ENCODE measurements at regions not wholly inside any gene's neighbourhood (a gene's known extent, or its start where the extent isn't known, plus 50 kb on each side); places are given as distances from the start of the nearest gene placed in this dataset.

DNA sequence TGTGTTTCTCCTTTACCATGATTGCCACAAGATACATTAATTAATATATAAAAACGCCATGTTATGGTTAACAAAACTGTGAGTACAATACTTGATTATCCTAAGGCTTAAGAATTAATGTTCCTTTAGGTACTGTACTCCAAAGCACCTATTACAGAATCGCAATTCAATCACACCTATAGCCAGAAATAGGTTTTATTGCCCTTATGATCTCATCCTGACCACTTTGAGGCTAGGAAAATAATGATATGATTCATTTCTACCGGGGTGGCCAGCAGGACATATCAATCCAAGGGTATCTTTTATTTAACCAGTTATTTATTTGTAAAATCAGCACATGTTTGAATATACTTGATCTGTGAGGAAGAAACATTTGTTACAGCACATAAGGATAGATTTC, 396.6 kb upstream of the GJE1 start:
- H2AFZ ChIP-seq (ENCODE audit: low read depth, low read length), result no peak overlapping the region
- no peak for DNase-seq
- H3K14ac ChIP-seq (ENCODE audit: low read length in 2 of 2), result no peak overlapping the region
- H3K4me1 ChIP-seq (ENCODE audit: control insufficient read depth, insufficient read depth, low read depth, low read length), result no peaks in the 10 kb centered on the region
- no peaks in the 10 kb centered on the region for H3K36me3 ChIP-seq (ENCODE audit: control insufficient read depth in 1 of 2, insufficient read depth in 2 of 2, low read depth in 1 of 2, low read length in 2 of 2)
- no peak overlapping the region for H3K4me3 ChIP-seq (ENCODE audit: insufficient read depth in 1 of 2, low read depth in 1 of 2, low read length in 2 of 2)
- no peak overlapping the region for H2AK5ac ChIP-seq (ENCODE audit: low read length, severe bottlenecking)
- H4K91ac ChIP-seq (ENCODE audit: low read length), result no peak overlapping the region
- H3K9ac ChIP-seq (ENCODE audit: low read length), result no peak overlapping the region
- no CpG with 5 or more reads among the region's 3 CpGs for WGBS
- H2BK120ac ChIP-seq (ENCODE audit: low read depth, low read length), result no peak overlapping the region
- H3K9me3 ChIP-seq (ENCODE audit: control insufficient read depth, low read length), result no peaks in the 10 kb centered on the region
- H3K4ac ChIP-seq (ENCODE audit: low read depth in 1 of 2, low read length in 2 of 2), result no peak overlapping the region
- H3K18ac ChIP-seq (ENCODE audit: low read depth in 1 of 2, low read length in 2 of 2), result no peak overlapping the region
- no peak overlapping the region for H2BK12ac ChIP-seq (ENCODE audit: low read length in 2 of 2)
- H3K27ac ChIP-seq (ENCODE audit: low read length, poor library complexity, severe bottlenecking), result no peak overlapping the region
- no peak overlapping the region for H3K4me2 ChIP-seq (ENCODE audit: low read length, poor library complexity, severe bottlenecking)
- H3K79me1 ChIP-seq (replicated peaks; ENCODE audit: low read length, poor library complexity, severe bottlenecking), result no peaks in the 10 kb centered on the region
- H2BK15ac ChIP-seq (ENCODE audit: low read depth, poor library complexity, severe bottlenecking), result no peak overlapping the region
- no peaks in the 10 kb centered on the region for H3K27me3 ChIP-seq (ENCODE audit: control insufficient read depth in 1 of 2, insufficient read depth in 1 of 2, low read length in 2 of 2)
- no peak overlapping the region for H2BK5ac ChIP-seq (ENCODE audit: low read depth, low read length, poor library complexity, severe bottlenecking)
- H4K8ac ChIP-seq (ENCODE audit: low read length), result no peak overlapping the region
- no peak overlapping the region for H3K23ac ChIP-seq (ENCODE audit: low read length in 2 of 2)

DNA sequence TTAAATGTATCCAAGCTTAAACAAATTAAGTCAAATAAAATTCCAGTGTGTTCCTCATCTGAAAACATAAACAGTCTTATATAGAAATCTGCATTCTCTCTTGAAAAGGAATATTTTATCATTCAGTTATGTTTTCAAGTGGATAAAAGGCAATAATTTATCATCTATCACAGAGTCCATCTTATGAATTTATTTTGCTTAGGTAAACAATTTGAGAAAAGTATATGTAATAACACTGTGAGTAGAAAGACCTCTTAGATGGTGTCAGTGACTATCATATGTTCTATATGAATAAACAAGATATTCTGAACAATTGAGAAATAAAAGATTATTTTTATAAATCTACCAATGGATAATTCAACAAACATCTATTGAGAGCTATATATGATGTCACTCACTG, 397.6 kb upstream of the GJE1 start:
- Histone ChIP-seq H3K27me3 (ENCODE audit: control insufficient read depth in 1 of 2, insufficient read depth in 1 of 2, low read length in 2 of 2) (no peaks in the 10 kb centered on the region), H3K14ac (ENCODE audit: low read length in 2 of 2) (no peak overlapping the region), H2AFZ (ENCODE audit: low read depth, low read length) (no peak overlapping the region), H3K27ac (ENCODE audit: low read length, poor library complexity, severe bottlenecking) (no peak overlapping the region), H2BK15ac (ENCODE audit: low read depth, poor library complexity, severe bottlenecking) (no peak overlapping the region), H3K9ac (ENCODE audit: low read length) (no peak overlapping the region), H3K36me3 (ENCODE audit: control insufficient read depth in 1 of 2, insufficient read depth in 2 of 2, low read depth in 1 of 2, low read length in 2 of 2) (no peaks in the 10 kb centered on the region), H3K23ac (ENCODE audit: low read length in 2 of 2) (no peak overlapping the region), H3K4me2 (ENCODE audit: low read length, poor library complexity, severe bottlenecking) (no peak overlapping the region), H3K79me1 (replicated peaks; ENCODE audit: low read length, poor library complexity, severe bottlenecking) (no peaks in the 10 kb centered on the region), H3K4me3 (ENCODE audit: insufficient read depth in 1 of 2, low read depth in 1 of 2, low read length in 2 of 2) (no peak overlapping the region), H2AK5ac (ENCODE audit: low read length, severe bottlenecking) (no peak overlapping the region), H3K4ac (ENCODE audit: low read depth in 1 of 2, low read length in 2 of 2) (no peak overlapping the region), H3K9me3 (ENCODE audit: control insufficient read depth, low read length) (no peaks in the 10 kb centered on the region), H4K8ac (ENCODE audit: low read length) (no peak overlapping the region), H3K18ac (ENCODE audit: low read depth in 1 of 2, low read length in 2 of 2) (no peak overlapping the region), H2BK12ac (ENCODE audit: low read length in 2 of 2) (no peak overlapping the region), H4K91ac (ENCODE audit: low read length) (no peak overlapping the region), H2BK120ac (ENCODE audit: low read depth, low read length) (no peak overlapping the region), H2BK5ac (ENCODE audit: low read depth, low read length, poor library complexity, severe bottlenecking) (no peak overlapping the region), H3K4me1 (ENCODE audit: control insufficient read depth, insufficient read depth, low read depth, low read length) (no peaks in the 10 kb centered on the region)
- DNase-seq, result no peak

DNA sequence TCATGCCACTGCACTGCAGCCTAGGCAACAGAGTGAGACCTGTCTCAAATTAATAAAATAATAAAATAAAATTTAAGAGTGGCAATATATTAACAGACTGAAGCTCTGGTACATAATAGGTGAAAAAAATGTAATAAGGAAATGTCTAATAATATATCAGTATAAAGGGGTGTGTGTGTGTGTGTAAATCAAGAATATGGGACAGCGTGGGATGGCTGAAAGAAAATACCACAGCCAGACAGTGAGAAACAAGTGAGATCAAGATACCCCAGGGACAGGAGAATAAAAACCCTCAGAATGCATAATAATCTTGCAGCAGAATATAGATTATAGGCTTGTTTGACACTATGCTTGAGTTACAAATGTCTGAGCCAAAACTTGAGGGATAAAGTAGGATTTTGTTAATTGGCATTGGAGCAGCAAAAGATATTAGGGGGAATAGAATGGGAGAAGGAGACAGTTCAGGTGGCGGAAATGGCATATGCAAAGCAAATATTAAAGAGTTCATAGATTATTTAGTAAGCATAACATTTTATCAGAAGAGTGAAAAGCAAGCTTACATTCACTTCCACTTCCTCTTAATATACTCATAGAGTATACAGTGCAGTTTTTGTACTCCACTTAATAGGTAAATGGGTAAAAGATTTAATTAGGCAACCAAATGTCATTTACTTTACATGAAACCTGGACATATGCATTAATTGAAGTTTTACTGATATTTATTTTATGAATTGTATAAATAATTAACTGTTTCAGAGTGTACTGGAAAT, 398.5 kb upstream of the GJE1 start:
- Histone ChIP-seq H3K9me3 (ENCODE audit: control insufficient read depth, low read length) (no peaks in the 10 kb centered on the region), H3K79me1 (replicated peaks; ENCODE audit: low read length, poor library complexity, severe bottlenecking) (no peaks in the 10 kb centered on the region), H3K4me1 (ENCODE audit: control insufficient read depth, insufficient read depth, low read depth, low read length) (no peaks in the 10 kb centered on the region), H3K23ac (ENCODE audit: low read length in 2 of 2) (no peak overlapping the region), H4K8ac (ENCODE audit: low read length) (no peak overlapping the region), H3K9ac (ENCODE audit: low read length) (no peak overlapping the region), H3K27me3 (ENCODE audit: control insufficient read depth in 1 of 2, insufficient read depth in 1 of 2, low read length in 2 of 2) (no peaks in the 10 kb centered on the region), H3K4me2 (ENCODE audit: low read length, poor library complexity, severe bottlenecking) (no peak overlapping the region), H3K27ac (ENCODE audit: low read length, poor library complexity, severe bottlenecking) (no peak overlapping the region), H2AFZ (ENCODE audit: low read depth, low read length) (no peak overlapping the region), H2AK5ac (ENCODE audit: low read length, severe bottlenecking) (no peak overlapping the region), H2BK12ac (ENCODE audit: low read length in 2 of 2) (no peak overlapping the region), H2BK15ac (ENCODE audit: low read depth, poor library complexity, severe bottlenecking) (no peak overlapping the region), H2BK5ac (ENCODE audit: low read depth, low read length, poor library complexity, severe bottlenecking) (no peak overlapping the region), H4K91ac (ENCODE audit: low read length) (no peak overlapping the region), H3K14ac (ENCODE audit: low read length in 2 of 2) (no peak overlapping the region), H2BK120ac (ENCODE audit: low read depth, low read length) (no peak overlapping the region), H3K4ac (ENCODE audit: low read depth in 1 of 2, low read length in 2 of 2) (no peak overlapping the region), H3K18ac (ENCODE audit: low read depth in 1 of 2, low read length in 2 of 2) (no peak overlapping the region), H3K4me3 (ENCODE audit: insufficient read depth in 1 of 2, low read depth in 1 of 2, low read length in 2 of 2) (no peak overlapping the region), H3K36me3 (ENCODE audit: control insufficient read depth in 1 of 2, insufficient read depth in 2 of 2, low read depth in 1 of 2, low read length in 2 of 2) (no peaks in the 10 kb centered on the region)
- no peak for DNase-seq
- 82% methylated on average over 1 of the region's 2 CpGs for WGBS

DNA sequence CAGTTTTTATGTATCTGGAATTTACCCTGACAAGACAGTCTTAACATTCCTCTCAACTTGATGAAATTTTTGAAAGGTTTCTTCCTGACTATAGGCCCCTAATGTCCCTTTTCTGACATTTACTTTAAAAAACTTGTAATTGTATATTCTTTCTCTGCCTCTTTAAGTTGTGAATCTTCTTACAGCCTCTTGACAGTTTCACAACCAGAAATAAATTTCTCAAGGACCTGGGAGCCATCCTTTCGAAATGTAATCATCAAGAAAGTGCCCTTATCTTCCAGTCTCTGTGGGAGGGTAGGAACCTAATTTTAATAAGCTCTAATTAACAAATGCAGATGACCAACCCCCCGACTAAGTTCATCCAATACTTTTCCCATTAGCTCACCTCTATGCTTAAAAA, 403.6 kb upstream of the GJE1 start:
- Histone ChIP-seq H4K91ac (ENCODE audit: low read length) (no peak overlapping the region), H2BK12ac (ENCODE audit: low read length in 2 of 2) (no peak overlapping the region), H4K8ac (ENCODE audit: low read length) (no peak overlapping the region), H3K14ac (ENCODE audit: low read length in 2 of 2) (no peak overlapping the region), H3K36me3 (ENCODE audit: control insufficient read depth in 1 of 2, insufficient read depth in 2 of 2, low read depth in 1 of 2, low read length in 2 of 2) (no peaks in the 10 kb centered on the region), H2BK15ac (ENCODE audit: low read depth, poor library complexity, severe bottlenecking) (no peak overlapping the region), H3K9ac (ENCODE audit: low read length) (no peak overlapping the region), H3K9me3 (ENCODE audit: control insufficient read depth, low read length) (no peaks in the 10 kb centered on the region), H2BK5ac (ENCODE audit: low read depth, low read length, poor library complexity, severe bottlenecking) (no peak overlapping the region), H3K18ac (ENCODE audit: low read depth in 1 of 2, low read length in 2 of 2) (no peak overlapping the region), H3K4me3 (ENCODE audit: insufficient read depth in 1 of 2, low read depth in 1 of 2, low read length in 2 of 2) (no peak overlapping the region), H3K27me3 (ENCODE audit: control insufficient read depth in 1 of 2, insufficient read depth in 1 of 2, low read length in 2 of 2) (no peaks in the 10 kb centered on the region), H2AFZ (ENCODE audit: low read depth, low read length) (no peak overlapping the region), H3K27ac (ENCODE audit: low read length, poor library complexity, severe bottlenecking) (no peak overlapping the region), H3K23ac (ENCODE audit: low read length in 2 of 2) (no peak overlapping the region), H3K79me1 (replicated peaks; ENCODE audit: low read length, poor library complexity, severe bottlenecking) (no peaks in the 10 kb centered on the region), H3K4me1 (ENCODE audit: control insufficient read depth, insufficient read depth, low read depth, low read length) (no peaks in the 10 kb centered on the region), H2AK5ac (ENCODE audit: low read length, severe bottlenecking) (no peak overlapping the region), H3K4ac (ENCODE audit: low read depth in 1 of 2, low read length in 2 of 2) (no peak overlapping the region), H2BK120ac (ENCODE audit: low read depth, low read length) (no peak overlapping the region), H3K4me2 (ENCODE audit: low read length, poor library complexity, severe bottlenecking) (no peak overlapping the region)
- 72% methylated on average over 2 of the region's 2 CpGs for WGBS
- DNase-seq, result peak; percentile 15
